Mesenchymal stem cell (in vitro differentiated cells and primary cell): ENCODE measurements at regions not wholly inside any gene's neighbourhood (a gene's known extent, or its start where the extent isn't known, plus 50 kb on each side); places are given as distances from the start of the nearest gene placed in this dataset.

ENCODE experiments used
- DNase-seq: peaks from one replicate; pipeline ENCODE4 v3.0.0-alpha.2; 2013
- H2AFZ ChIP-seq: one replicate; pipeline ENCODE4 v1.6.1; 2013; ENCODE audit warnings: low read depth, mild to moderate bottlenecking, control low read depth, inconsistent platforms, low read length, moderate library complexity
- H2AK5ac ChIP-seq: 2 replicates; pipeline ENCODE4 v1.6.1; 2013; ENCODE audit warnings: low read length, moderate library complexity, mild to moderate bottlenecking, inconsistent platforms; ENCODE audit not compliant: severe bottlenecking
- H2BK120ac ChIP-seq: one replicate; pipeline ENCODE4 v1.6.1; 2013; ENCODE audit warnings: low read depth, mild to moderate bottlenecking, inconsistent platforms, low read length, moderate library complexity
- H2BK12ac ChIP-seq, 2 experiments: one replicate each; pipeline ENCODE4 v1.6.1; 2013; ENCODE audit warnings: inconsistent platforms in 2 of 2, low read length in 2 of 2, mild to moderate bottlenecking in 2 of 2, moderate library complexity in 2 of 2, control low read depth in 1 of 2
- H2BK15ac ChIP-seq: one replicate; pipeline ENCODE4 v1.6.1; 2013; ENCODE audit warnings: mild to moderate bottlenecking, low read depth, inconsistent platforms; ENCODE audit not compliant: poor library complexity, severe bottlenecking
- H2BK5ac ChIP-seq: 2 replicates; pipeline ENCODE4 v1.6.1; 2013; ENCODE audit warnings: low read depth, mild to moderate bottlenecking, low read length, control low read depth, inconsistent platforms; ENCODE audit not compliant: poor library complexity, severe bottlenecking
- H3K14ac ChIP-seq, 2 experiments: one replicate each; pipeline ENCODE4 v1.6.1; 2013; ENCODE audit warnings: inconsistent platforms in 2 of 2, low read length in 2 of 2, control low read depth in 1 of 2, mild to moderate bottlenecking in 1 of 2, moderate library complexity in 1 of 2
- H3K18ac ChIP-seq, 2 experiments: one replicate each; pipeline ENCODE4 v1.6.1; 2013; ENCODE audit warnings: inconsistent platforms in 2 of 2, low read length in 2 of 2, control low read depth in 1 of 2, low read depth in 1 of 2, mild to moderate bottlenecking in 1 of 2
- H3K23ac ChIP-seq, 2 experiments: one replicate each; pipeline ENCODE4 v1.6.1; 2013; ENCODE audit warnings: inconsistent platforms in 2 of 2, low read length in 2 of 2, mild to moderate bottlenecking in 2 of 2, moderate library complexity in 2 of 2, control low read depth in 1 of 2
- H3K27ac ChIP-seq: 2 replicates; pipeline ENCODE4 v1.5.1; 2013; ENCODE audit warnings: mild to moderate bottlenecking, moderate library complexity, low read length, control low read depth, inconsistent platforms; ENCODE audit not compliant: poor library complexity, severe bottlenecking
- H3K27me3 ChIP-seq, 2 experiments: 2 replicates each; pipeline versions ENCODE4 v1.6.1 to v1.7.0; 2013; ENCODE audit warnings: low read length in 2 of 2, mild to moderate bottlenecking in 2 of 2, moderate library complexity in 2 of 2, control low read depth in 1 of 2, inconsistent platforms in 1 of 2; ENCODE audit not compliant: control insufficient read depth in 1 of 2, insufficient read depth in 1 of 2
- H3K36me3 ChIP-seq, 2 experiments: 2 replicates each; pipeline versions ENCODE4 v1.6.1 to v1.7.0; 2013; ENCODE audit warnings: low read length in 2 of 2, control low read depth in 1 of 2, inconsistent platforms in 1 of 2, low read depth in 1 of 2, mild to moderate bottlenecking in 1 of 2; ENCODE audit not compliant: insufficient read depth in 2 of 2, control insufficient read depth in 1 of 2
- H3K4ac ChIP-seq, 2 experiments: one replicate each; pipeline ENCODE4 v1.6.1; 2013; ENCODE audit warnings: inconsistent platforms in 2 of 2, low read length in 2 of 2, mild to moderate bottlenecking in 2 of 2, moderate library complexity in 2 of 2, control low read depth in 1 of 2, low read depth in 1 of 2
- H3K4me1 ChIP-seq: 2 replicates; pipeline ENCODE4 v1.6.1; 2013; ENCODE audit warnings: low read depth, low read length, control low read depth; ENCODE audit not compliant: control insufficient read depth, insufficient read depth
- H3K4me2 ChIP-seq: 2 replicates; pipeline ENCODE4 v1.6.1; 2013; ENCODE audit warnings: low read length, mild to moderate bottlenecking, inconsistent platforms; ENCODE audit not compliant: poor library complexity, severe bottlenecking
- H3K4me3 ChIP-seq, 2 experiments: 2 replicates each; pipeline versions ENCODE4 v1.5.1 to v1.7.0; 2013; ENCODE audit warnings: low read length in 2 of 2, mild to moderate bottlenecking in 2 of 2, control low read depth in 1 of 2, low read depth in 1 of 2; ENCODE audit not compliant: insufficient read depth in 1 of 2
- H3K79me1 ChIP-seq: replicated peaks from 2 replicates; pipeline ENCODE4 v1.6.1; 2013; ENCODE audit warnings: mild to moderate bottlenecking, control low read depth, low read length, inconsistent platforms; ENCODE audit not compliant: poor library complexity, severe bottlenecking
- H3K9ac ChIP-seq: 2 replicates; pipeline ENCODE4 v1.7.0; 2013; ENCODE audit warnings: mild to moderate bottlenecking, low read length, moderate library complexity
- H3K9me3 ChIP-seq: 2 replicates; pipeline ENCODE4 v1.7.0; 2013; ENCODE audit warnings: mild to moderate bottlenecking, low read length; ENCODE audit not compliant: control insufficient read depth
- H4K8ac ChIP-seq: one replicate; pipeline ENCODE4 v1.6.1; 2013; ENCODE audit warnings: inconsistent platforms, mild to moderate bottlenecking, low read length, moderate library complexity
- H4K91ac ChIP-seq: one replicate; pipeline ENCODE4 v1.6.1; 2013; ENCODE audit warnings: mild to moderate bottlenecking, low read length, inconsistent platforms
- WGBS: methylation state at CpG from one replicate; pipeline ENCODE4 v1.1.7; 2013; ENCODE audit warnings: mixed read lengths; 5-methylcytosine and 5-hydroxymethylcytosine counted together

GRCh38 chr7:81616951-81617350 is 152.9 kb downstream of the HGF start:
- H3K36me3 ChIP-seq, result no peaks in the 10 kb centered on the region
- no peaks in the 10 kb centered on the region for H3K27me3 ChIP-seq
- peak overlapping the region in 1 of 2 experiments; percentile 6 for H3K18ac ChIP-seq
- DNase-seq, result no peak
- WGBS, result 34% methylated on average over 3 of the region's 3 CpGs
- peak overlapping the region; percentile 32 for H3K27ac ChIP-seq
- H3K4me1 ChIP-seq, result no peaks in the 10 kb centered on the region
- H2AFZ ChIP-seq, result no peak overlapping the region
- peak overlapping the region; percentile 57 for H3K9ac ChIP-seq
- H3K4me3 ChIP-seq, result no peak overlapping the region
- no peak overlapping the region for H3K14ac ChIP-seq
- no peak overlapping the region for H2BK120ac ChIP-seq
- no peak overlapping the region for H2BK12ac ChIP-seq
- H3K4me2 ChIP-seq, result no peak overlapping the region
- no peaks in the 10 kb centered on the region for H3K9me3 ChIP-seq
- no peak overlapping the region for H2BK15ac ChIP-seq
- no peak overlapping the region for H3K4ac ChIP-seq
- H2BK5ac ChIP-seq, result no peak overlapping the region
- no peak overlapping the region for H4K91ac ChIP-seq
- H3K79me1 ChIP-seq, result no peaks in the 10 kb centered on the region
- no peak overlapping the region for H2AK5ac ChIP-seq
- no peak overlapping the region for H4K8ac ChIP-seq
- no peak overlapping the region for H3K23ac ChIP-seq

GRCh38 chr7:81611805-81612204 is 158.0 kb downstream of the HGF start:
- Histone ChIP-seq H2BK12ac (no peak overlapping the region), H3K18ac (no peak overlapping the region), H3K27me3 (no peaks in the 10 kb centered on the region), H3K4me1 (no peaks in the 10 kb centered on the region), H3K27ac (no peak overlapping the region), H4K91ac (no peak overlapping the region), H2AFZ (no peak overlapping the region), H4K8ac (no peak overlapping the region), H3K14ac (no peak overlapping the region), H3K9ac (no peak overlapping the region), H3K9me3 (no peaks in the 10 kb centered on the region), H3K79me1 (no peaks in the 10 kb centered on the region), H3K23ac (no peak overlapping the region), H2AK5ac (no peak overlapping the region), H2BK15ac (no peak overlapping the region), H3K36me3 (no peaks in the 10 kb centered on the region), H2BK5ac (no peak overlapping the region), H2BK120ac (no peak overlapping the region), H3K4ac (no peak overlapping the region), H3K4me2 (no peak overlapping the region), H3K4me3 (no peak overlapping the region)
- 94% methylated on average over 1 of the region's 1 CpG for WGBS
- DNase-seq, result no peak

- Histone ChIP-seq H3K27me3 (no peaks in the 10 kb centered on the region), H3K79me1 (no peaks in the 10 kb centered on the region), H2BK12ac (no peak overlapping the region), H3K23ac (no peak overlapping the region), H3K4me3 (no peak overlapping the region), H2BK5ac (no peak overlapping the region), H4K8ac (no peak overlapping the region), H2BK120ac (no peak overlapping the region), H3K9ac (no peak overlapping the region), H2AFZ (no peak overlapping the region), H3K27ac (no peak overlapping the region), H3K14ac (no peak overlapping the region), H3K9me3 (no peaks in the 10 kb centered on the region), H2BK15ac (no peak overlapping the region), H4K91ac (no peak overlapping the region), H3K4me1 (no peaks in the 10 kb centered on the region), H3K4me2 (no peak overlapping the region), H3K18ac (no peak overlapping the region), H2AK5ac (no peak overlapping the region), H3K4ac (no peak overlapping the region), H3K36me3 (no peaks in the 10 kb centered on the region)
- WGBS, result 94% methylated on average over 23 of the region's 27 CpGs
- DNase-seq, result no peak
Measured at GRCh38 chr7:81611040-81611439, 158.8 kb downstream of the HGF start.

GRCh38 chr7:81608748-81609382 is 161.0 kb downstream of the HGF start:
- Histone ChIP-seq H2AFZ (no peak overlapping the region), H2BK120ac (no peak overlapping the region), H2AK5ac (no peak overlapping the region), H3K4me1 (no peaks in the 10 kb centered on the region), H3K36me3 (no peaks in the 10 kb centered on the region), H3K9me3 (no peaks in the 10 kb centered on the region), H3K4me3 (no peak overlapping the region), H3K4ac (no peak overlapping the region), H3K79me1 (no peaks in the 10 kb centered on the region), H3K4me2 (no peak overlapping the region), H4K91ac (no peak overlapping the region), H2BK5ac (no peak overlapping the region), H3K14ac (no peak overlapping the region), H2BK15ac (no peak overlapping the region), H3K18ac (no peak overlapping the region), H3K9ac (no peak overlapping the region), H3K23ac (no peak overlapping the region), H3K27me3 (no peaks in the 10 kb centered on the region), H2BK12ac (no peak overlapping the region), H3K27ac (no peak overlapping the region), H4K8ac (no peak overlapping the region)
- 100% methylated on average over 2 of the region's 6 CpGs for WGBS
- DNase-seq, result no peak
